Neural progenitor cell (in vitro differentiated cells): ENCODE measurements at regions not wholly inside any gene's neighbourhood (a gene's known extent, or its start where the extent isn't known, plus 50 kb on each side); places are given as distances from the start of the nearest gene placed in this dataset.
A peak's percentile ranks its signal among the peaks of the same experiment; 100 is the strongest.

Experiments used
- DNase-seq: peaks from one replicate; pipeline ENCODE4 v3.0.0-alpha.2; 2016; ENCODE audit warnings: low spot score
- H2AFZ ChIP-seq: fragments of 200-600 bp; sonication (generic); replicated peaks from 2 replicates; pipeline ENCODE4 v1.6.1; 2016; ENCODE audit warnings: antibody characterized with exemption
- H3F3A ChIP-seq: fragments of 200-600 bp; sonication (generic); 2 replicates; pipeline ENCODE4 v1.6.1; 2016; ENCODE audit warnings: antibody characterized with exemption, low read depth
- H3K27ac ChIP-seq: fragments of 200-600 bp; sonication (generic); 2 replicates; pipeline ENCODE4 v1.5.1; 2016; ENCODE audit warnings: mild to moderate bottlenecking
- H3K27me3 ChIP-seq: fragments of 200-600 bp; sonication (generic); 2 replicates; pipeline ENCODE4 v1.6.1; 2016; ENCODE audit warnings: mild to moderate bottlenecking, moderate library complexity
- H3K36me3 ChIP-seq: fragments of 200-600 bp; sonication (generic); 2 replicates; pipeline ENCODE4 v1.5.1; 2016
- H3K4me1 ChIP-seq: fragments of 200-600 bp; sonication (generic); 2 replicates; pipeline ENCODE4 v1.6.1; 2016; ENCODE audit warnings: mixed run types
- H3K4me2 ChIP-seq: fragments of 200-600 bp; sonication (generic); 2 replicates; pipeline ENCODE4 v1.6.1; 2016
- H3K4me3 ChIP-seq: fragments of 200-600 bp; sonication (generic); 2 replicates; pipeline ENCODE4 v1.5.1; 2016
- H3K79me2 ChIP-seq: fragments of 200-600 bp; sonication (generic); 2 replicates; pipeline ENCODE4 v1.6.1; 2016; ENCODE audit warnings: low read depth
- H3K9ac ChIP-seq: fragments of 200-600 bp; sonication (generic); 2 replicates; pipeline ENCODE4 v1.6.1; 2016
- H3K9me3 ChIP-seq: fragments of 200-600 bp; sonication (generic); 2 replicates; pipeline ENCODE4 v1.5.1; 2016; ENCODE audit warnings: low read depth
- H4K20me1 ChIP-seq: fragments of 200-600 bp; sonication (generic); 2 replicates; pipeline ENCODE4 v1.6.1; 2016; ENCODE audit warnings: low read depth
- H3K27ac Mint-ChIP-seq: 3 replicates; pipeline ENCODE4 v1.8.0; 2021; ENCODE audit warnings: mixed read lengths
- H3K27me3 Mint-ChIP-seq: 2 replicates; pipeline ENCODE4 v1.8.0; 2022; ENCODE audit warnings: low read depth, mild to moderate bottlenecking, inconsistent platforms, moderate library complexity, mixed read lengths; ENCODE audit not compliant: insufficient read depth
- H3K36me3 Mint-ChIP-seq: 3 replicates; pipeline ENCODE4 v1.8.0; 2021; ENCODE audit warnings: mixed read lengths
- H3K4me1 Mint-ChIP-seq: 3 replicates; pipeline ENCODE4 v1.8.0; 2021; ENCODE audit warnings: mixed read lengths
- H3K4me3 Mint-ChIP-seq: 3 replicates; pipeline ENCODE4 v1.8.0; 2021; ENCODE audit warnings: mild to moderate bottlenecking, moderate library complexity, mixed read lengths
- H3K9me3 Mint-ChIP-seq: 3 replicates; pipeline ENCODE4 v1.8.0; 2020; ENCODE audit warnings: mixed read lengths
- EZH2 ChIP-seq: fragments of 200-600 bp; sonication (generic); IDR thresholded peaks from 2 replicates; pipeline ENCODE4 v1.6.1; 2017; ENCODE audit warnings: antibody characterized with exemption, mild to moderate bottlenecking, moderate library complexity
- EZH2phosphoT487 ChIP-seq: fragments of 200-600 bp; sonication (generic); IDR thresholded peaks from 2 replicates; pipeline ENCODE4 v1.6.1; 2017; ENCODE audit warnings: antibody characterized with exemption
- TF ChIP-seq, protein P1 (sequence below): fragments of 200-600 bp; sonication (generic); IDR thresholded peaks from 2 replicates; pipeline ENCODE4 v1.5.1; 2017; ENCODE audit warnings: antibody characterized with exemption, mild to moderate bottlenecking

DNA sequence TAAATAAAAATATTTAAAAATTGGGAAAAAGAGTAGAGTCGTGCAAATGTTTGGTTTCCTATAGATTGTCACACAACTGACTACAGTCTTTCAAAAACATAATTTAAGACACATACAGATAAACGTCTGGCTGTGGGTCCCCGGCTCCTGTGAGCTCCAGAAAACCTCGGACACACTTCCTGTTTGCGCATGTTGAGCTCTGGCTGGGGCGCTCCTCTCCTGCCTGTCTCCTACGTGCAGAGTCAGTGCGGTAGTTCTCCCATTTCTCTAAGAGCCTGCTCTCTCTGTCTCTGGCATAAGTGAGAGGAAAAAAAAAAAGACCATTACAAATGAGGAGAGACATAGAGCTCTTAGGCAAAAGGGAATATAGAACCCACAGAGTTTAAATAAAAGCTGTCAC lies 128.2 kb upstream of the OBI1 start:
- Mint-ChIP-seq H3K9me3 (no peaks in the 10 kb centered on the region), H3K27ac (peak overlapping the region; percentile 78), H3K36me3 (no peaks in the 10 kb centered on the region), H3K4me1 (peaks cover 13% of the 10 kb centered on the region), H3K4me3 (no peak overlapping the region), H3K27me3 (no peaks in the 10 kb centered on the region)
- Histone ChIP-seq H3F3A (no peaks in the 10 kb centered on the region), H3K79me2 (no peaks in the 10 kb centered on the region), H3K27ac (no peak overlapping the region), H3K9me3 (no peaks in the 10 kb centered on the region), H3K4me2 (no peak overlapping the region), H3K4me3 (no peak overlapping the region), H3K27me3 (no peaks in the 10 kb centered on the region), H3K9ac (no peak overlapping the region), H2AFZ (peak overlapping the region; percentile 74), H3K36me3 (no peaks in the 10 kb centered on the region), H4K20me1 (no peaks in the 10 kb centered on the region), H3K4me1 (peaks cover 23% of the 10 kb centered on the region)
- TF ChIP-seq EZH2phosphoT487 (no peak), EZH2 (no peak)
- TF ChIP-seq, protein P1, sequence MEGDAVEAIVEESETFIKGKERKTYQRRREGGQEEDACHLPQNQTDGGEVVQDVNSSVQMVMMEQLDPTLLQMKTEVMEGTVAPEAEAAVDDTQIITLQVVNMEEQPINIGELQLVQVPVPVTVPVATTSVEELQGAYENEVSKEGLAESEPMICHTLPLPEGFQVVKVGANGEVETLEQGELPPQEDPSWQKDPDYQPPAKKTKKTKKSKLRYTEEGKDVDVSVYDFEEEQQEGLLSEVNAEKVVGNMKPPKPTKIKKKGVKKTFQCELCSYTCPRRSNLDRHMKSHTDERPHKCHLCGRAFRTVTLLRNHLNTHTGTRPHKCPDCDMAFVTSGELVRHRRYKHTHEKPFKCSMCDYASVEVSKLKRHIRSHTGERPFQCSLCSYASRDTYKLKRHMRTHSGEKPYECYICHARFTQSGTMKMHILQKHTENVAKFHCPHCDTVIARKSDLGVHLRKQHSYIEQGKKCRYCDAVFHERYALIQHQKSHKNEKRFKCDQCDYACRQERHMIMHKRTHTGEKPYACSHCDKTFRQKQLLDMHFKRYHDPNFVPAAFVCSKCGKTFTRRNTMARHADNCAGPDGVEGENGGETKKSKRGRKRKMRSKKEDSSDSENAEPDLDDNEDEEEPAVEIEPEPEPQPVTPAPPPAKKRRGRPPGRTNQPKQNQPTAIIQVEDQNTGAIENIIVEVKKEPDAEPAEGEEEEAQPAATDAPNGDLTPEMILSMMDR: no peak
- no peak for DNase-seq

DNA sequence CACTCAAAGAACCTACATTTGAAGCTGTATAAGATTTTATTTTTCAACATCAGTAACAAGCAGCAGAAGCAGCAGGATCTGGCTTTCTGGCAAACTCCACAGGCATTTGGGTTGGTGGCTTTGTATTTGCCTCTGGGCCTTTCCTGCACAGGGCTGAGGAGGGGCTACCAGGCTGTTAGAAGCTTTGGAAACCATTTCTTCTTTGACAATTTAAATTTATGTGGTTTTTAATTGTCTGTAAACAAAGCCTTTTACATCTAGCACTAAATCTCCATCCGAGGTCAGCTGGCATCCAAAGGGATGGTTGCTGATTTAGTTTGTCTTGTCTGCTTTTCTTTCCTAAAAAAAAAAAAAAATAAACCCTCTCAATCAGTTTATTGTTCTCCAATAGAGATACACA lies 127.5 kb upstream of the OBI1 start:
- H3K4me2 ChIP-seq: no peak overlapping the region
- H3K79me2 ChIP-seq: no peaks in the 10 kb centered on the region
- H3F3A ChIP-seq: no peaks in the 10 kb centered on the region
- H3K4me1 ChIP-seq: peaks cover 23% of the 10 kb centered on the region
- DNase-seq: no peak
- H2AFZ ChIP-seq: peak overlapping the region; percentile 75
- H3K4me3 Mint-ChIP-seq: no peak overlapping the region
- H3K36me3 ChIP-seq: no peaks in the 10 kb centered on the region
- no peaks in the 10 kb centered on the region for H3K27me3 Mint-ChIP-seq
- no peak overlapping the region for H3K27ac Mint-ChIP-seq
- H3K4me1 Mint-ChIP-seq: peaks cover 13% of the 10 kb centered on the region
- H3K27me3 ChIP-seq: no peaks in the 10 kb centered on the region
- H3K27ac ChIP-seq: no peak overlapping the region
- no peaks in the 10 kb centered on the region for H4K20me1 ChIP-seq
- H3K36me3 Mint-ChIP-seq: no peaks in the 10 kb centered on the region
- TF ChIP-seq, protein P1: no peak
- no peak for TF ChIP-seq EZH2
- TF ChIP-seq EZH2phosphoT487: no peak
- H3K9me3 Mint-ChIP-seq: no peaks in the 10 kb centered on the region
- no peak overlapping the region for H3K9ac ChIP-seq
- no peak overlapping the region for H3K4me3 ChIP-seq
- no peaks in the 10 kb centered on the region for H3K9me3 ChIP-seq

DNA sequence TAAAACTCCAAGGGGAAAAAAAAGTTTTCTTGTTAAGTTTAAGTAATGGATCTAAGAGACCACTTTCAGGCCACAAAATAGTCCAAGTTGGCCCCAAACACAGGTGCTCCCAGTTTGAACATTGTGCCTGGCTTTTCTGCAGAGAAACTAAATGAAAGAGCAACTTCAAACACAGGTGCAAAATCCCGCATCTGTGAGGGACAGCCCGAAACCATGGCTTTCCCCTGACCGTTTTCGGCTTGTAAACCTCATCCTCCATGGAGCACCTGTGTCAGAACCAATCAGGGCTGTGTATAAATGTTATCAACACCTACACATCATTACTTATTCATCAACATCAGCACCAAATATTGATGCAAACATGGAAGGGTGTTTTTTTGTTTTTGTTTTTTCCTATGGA lies 126.8 kb upstream of the OBI1 start:
- Mint-ChIP-seq H3K4me1 (peaks cover 13% of the 10 kb centered on the region), H3K27ac (no peak overlapping the region), H3K27me3 (no peaks in the 10 kb centered on the region), H3K4me3 (no peak overlapping the region), H3K36me3 (no peaks in the 10 kb centered on the region), H3K9me3 (no peaks in the 10 kb centered on the region)
- H3K4me2 ChIP-seq: no peak overlapping the region
- H3K9ac ChIP-seq: no peak overlapping the region
- H3F3A ChIP-seq: no peaks in the 10 kb centered on the region
- no peaks in the 10 kb centered on the region for H4K20me1 ChIP-seq
- no peaks in the 10 kb centered on the region for H3K9me3 ChIP-seq
- H3K27me3 ChIP-seq: no peaks in the 10 kb centered on the region
- DNase-seq: no peak
- H3K4me3 ChIP-seq: no peak overlapping the region
- TF ChIP-seq EZH2 (no peak), EZH2phosphoT487 (no peak)
- TF ChIP-seq, protein P1: no peak
- no peak overlapping the region for H3K27ac ChIP-seq
- H3K36me3 ChIP-seq: no peaks in the 10 kb centered on the region
- peaks cover 23% of the 10 kb centered on the region for H3K4me1 ChIP-seq
- peak overlapping the region; percentile 75 for H2AFZ ChIP-seq
- no peaks in the 10 kb centered on the region for H3K79me2 ChIP-seq
